ENCODE measurements at regions not wholly inside any gene's neighbourhood (a gene's known extent, or its start where the extent isn't known, plus 50 kb on each side); places are given as distances from the start of the nearest gene placed in this dataset.

- no peak for TF ChIP-seq CTCF (conservative IDR thresholded peaks at IDR 0.05)
- TF ChIP-seq EZH2 (IDR thresholded peaks at IDR 0.05; ENCODE audit: low read depth): no peak
Observed at GRCh38 chr1:104768466-104768865, 1018.8 kb downstream of the AMY1C start.

Data from PC-9 (cell line).